Superior temporal gyrus (tissue), 1 donor: ENCODE measurements at regions not wholly inside any gene's neighbourhood (a gene's known extent, or its start where the extent isn't known, plus 50 kb on each side); places are given as distances from the start of the nearest gene placed in this dataset.
"Not testable (repeated sequence)": the region's sequence is repeated elsewhere in the genome, so short reads cannot be mapped to it uniquely, and the experiment has no call there.

Experiments used
- DNase-seq: peaks from one replicate; pipeline ENCODE4 v3.0.0-alpha.2; 2016; ENCODE audit errors: extremely low spot score

DNA sequence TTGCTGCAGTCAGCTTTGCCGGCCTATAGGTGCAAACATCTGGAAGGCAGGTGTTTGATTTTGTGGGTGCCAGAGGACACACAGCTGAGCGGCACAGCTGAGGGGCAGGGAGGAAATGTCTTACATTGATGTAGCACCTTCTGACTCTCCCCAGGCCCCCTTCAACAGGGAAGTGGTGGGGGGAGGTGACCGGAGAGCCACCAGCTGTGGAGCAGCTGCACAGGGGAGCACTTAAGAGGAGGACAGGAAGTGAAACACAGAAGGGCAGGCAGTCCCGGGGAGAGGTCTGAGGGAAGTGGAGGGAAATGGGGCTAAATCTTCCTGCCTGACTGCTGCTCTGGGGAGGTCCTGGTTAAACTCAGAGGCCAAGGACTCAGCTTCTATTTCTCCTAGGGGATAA is 409.1 kb downstream of the TNS1 start:
- DNase-seq: no peak

GRCh38 chr2:217588266-217588665 is 414.5 kb downstream of the TNS1 start:
- DNase-seq: no peak

- no peak for DNase-seq
Measured at GRCh38 chr2:217585362-217585761, 417.4 kb downstream of the TNS1 start.

DNA sequence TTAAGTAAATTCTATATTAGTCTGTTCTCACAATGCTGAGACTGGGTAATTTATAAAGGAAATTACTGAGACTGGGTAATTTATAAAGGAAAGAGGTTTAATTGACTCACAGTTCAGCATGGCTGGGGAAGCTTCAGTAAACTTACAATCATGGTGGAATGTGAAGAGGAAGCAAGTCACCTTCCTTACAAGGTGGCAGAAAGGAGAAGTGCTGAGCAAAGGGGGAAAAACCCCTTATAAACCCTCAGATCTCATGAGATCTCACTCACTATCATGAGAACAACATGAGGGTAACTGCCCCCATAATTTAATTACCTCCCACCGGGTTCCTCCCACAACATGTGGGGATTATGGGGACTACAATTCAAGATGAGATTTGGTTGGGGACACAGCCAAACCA is 422.4 kb downstream of the TNS1 start:
- DNase-seq: not testable (repeated sequence)

DNA sequence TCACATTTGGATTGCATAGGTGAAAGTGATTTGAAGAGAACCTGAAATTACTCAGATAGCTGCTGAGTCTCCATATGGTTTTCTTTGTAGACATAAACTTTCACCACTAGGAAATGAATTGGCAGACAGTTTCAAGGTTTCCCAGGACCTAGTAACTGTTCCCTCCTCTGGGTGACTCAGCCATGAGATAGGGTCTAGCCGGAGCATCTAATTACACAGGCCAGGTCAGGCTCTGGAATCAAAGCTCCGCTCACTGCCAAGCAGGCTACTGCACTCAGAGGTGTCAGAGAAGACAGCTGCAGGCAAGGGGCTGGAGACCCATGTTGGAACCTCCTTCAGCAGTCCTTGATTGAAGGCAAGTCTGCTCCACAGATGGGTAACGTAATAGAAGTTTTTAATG is 429.2 kb downstream of the TNS1 start:
- no peak for DNase-seq

- no peak for DNase-seq
Measured at GRCh38 chr2:217570394-217570793, 432.4 kb downstream of the TNS1 start.

- no peak for DNase-seq
Measured at GRCh38 chr2:217568289-217568971, 434.4 kb downstream of the TNS1 start.

- no peak for DNase-seq
Measured at GRCh38 chr2:217563565-217563964, 439.2 kb downstream of the TNS1 start.

GRCh38 chr2:217562871-217563480 is 439.8 kb downstream of the TNS1 start:
- DNase-seq: no peak

DNA sequence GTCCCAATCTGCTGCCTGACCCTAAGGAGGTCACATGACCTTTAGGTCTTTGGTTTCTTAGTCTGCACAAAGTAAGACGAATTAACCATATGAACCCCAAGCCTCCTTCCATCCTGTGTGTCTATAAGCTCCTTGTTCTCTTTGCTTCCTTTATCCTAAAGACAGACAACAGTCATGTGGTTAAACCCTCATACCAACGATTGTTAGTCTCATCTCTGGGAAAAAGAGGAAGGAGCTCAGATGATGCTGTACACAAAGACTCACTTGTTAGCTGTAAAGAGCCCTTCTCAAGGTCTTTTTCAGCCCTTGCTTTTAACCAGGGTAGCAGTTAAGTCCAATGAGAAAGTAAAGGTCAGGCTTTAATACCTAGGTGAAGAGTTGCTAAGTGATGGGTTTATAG is 443.7 kb downstream of the TNS1 start:
- no peak for DNase-seq

DNA sequence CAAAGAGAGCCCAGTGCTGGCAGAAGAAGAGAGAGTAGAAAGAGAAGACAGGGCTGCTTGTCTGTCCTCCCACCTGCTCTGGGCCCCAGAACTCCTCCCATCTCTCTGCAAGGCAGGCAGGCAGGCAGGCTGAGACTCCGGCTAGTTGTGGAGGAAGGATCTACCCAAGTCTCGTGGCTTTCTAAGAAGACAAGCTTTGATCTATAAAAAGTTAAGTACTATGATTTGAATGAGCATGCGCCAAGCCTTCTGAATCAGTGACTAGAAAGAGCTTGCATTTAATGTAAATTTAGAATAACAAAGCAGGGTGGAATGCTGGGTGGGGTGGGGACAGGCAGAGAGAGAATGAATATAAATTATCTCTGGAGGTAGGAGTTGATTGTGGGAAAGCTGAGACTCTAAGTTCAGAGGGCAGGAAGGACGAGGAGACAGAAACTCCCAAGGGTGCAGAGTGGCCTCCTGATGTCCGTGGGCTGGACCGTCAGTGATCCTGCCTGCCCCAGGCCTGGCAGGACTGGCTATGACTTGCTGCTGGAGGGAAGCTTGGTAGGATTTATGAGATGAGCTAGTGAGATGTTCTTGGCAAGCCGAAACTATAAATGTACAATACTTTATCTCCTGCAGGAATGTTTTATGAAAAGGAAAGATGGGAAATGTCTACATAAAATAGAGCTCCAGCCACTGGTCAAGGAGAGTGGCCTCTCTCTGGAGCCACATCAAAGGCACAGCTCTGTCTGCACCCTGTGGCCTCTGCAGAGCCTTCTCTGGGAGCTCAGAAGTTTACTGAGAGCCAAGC is 447.5 kb downstream of the TNS1 start:
- DNase-seq: no peak

DNA sequence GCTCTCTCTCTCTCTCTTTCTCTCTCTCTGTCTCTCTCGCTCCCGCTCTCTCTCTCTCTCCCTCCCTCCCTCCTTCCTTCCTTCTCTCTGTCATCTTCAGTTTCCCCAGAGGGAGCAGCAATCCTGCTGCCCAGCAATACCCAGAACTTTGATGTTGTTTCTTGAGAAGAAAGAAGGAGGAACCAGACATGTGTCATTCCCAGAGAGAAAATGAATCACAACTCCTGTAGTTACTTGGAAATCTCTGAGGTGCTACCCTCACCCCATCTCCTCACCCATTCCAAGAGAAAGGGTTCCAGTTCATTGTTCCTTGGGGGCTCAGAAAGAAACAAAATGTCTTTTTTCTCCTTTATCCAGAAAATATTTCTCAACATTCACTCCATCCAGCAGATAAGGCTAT is 449.1 kb downstream of the TNS1 start:
- DNase-seq: no peak

DNA sequence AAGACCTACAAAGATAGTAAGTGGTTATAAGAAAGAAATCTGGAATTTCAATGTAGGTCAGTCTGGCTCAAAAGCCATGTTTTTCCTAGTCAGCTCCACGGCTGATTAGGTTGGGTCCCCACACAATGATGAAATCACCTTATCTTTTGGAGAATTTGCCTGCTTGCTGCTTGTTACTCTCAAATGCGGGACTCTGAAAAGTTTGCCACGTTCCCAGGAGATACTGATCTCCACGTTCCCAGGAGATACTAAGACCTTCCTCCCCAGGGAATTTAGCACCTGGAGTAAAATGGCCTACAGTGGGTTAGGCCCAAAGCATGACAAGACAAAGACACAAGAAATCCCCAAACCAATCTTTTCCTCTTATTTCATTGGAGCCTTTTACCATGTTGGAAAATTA is 449.6 kb downstream of the TNS1 start:
- DNase-seq: no peak

- DNase-seq: no peak
Measured at GRCh38 chr2:217552081-217552480, 450.7 kb downstream of the TNS1 start.

DNA sequence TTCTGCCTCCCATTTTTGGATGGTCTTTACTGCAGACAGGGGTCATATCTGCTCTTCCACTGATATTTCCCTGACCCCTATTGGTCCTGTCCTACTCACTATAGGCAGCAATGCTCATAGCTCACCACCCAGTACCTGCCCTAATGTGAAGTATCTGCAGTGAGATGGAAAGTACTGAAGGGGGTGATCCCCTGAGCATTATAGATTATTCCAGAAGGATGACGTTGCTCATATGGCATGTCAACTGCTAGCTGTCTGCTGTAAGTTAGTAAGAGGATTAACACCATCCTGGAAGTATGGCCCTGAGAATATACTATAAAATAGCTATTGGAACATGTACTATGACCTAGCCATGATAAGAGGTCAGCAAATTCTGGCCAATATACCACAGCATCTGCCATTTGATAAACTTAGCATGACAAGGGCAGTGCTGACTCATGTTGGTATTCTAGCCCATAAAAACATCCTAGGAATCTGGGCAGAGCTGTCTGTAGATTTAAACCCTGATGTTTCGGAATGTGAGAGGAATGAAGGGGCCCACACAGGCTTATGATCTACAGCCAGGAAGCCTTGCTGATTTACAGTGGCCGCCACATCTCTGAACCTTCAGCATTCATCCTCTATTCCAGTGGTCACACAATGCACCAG is 451.4 kb downstream of the TNS1 start:
- no peak for DNase-seq

DNA sequence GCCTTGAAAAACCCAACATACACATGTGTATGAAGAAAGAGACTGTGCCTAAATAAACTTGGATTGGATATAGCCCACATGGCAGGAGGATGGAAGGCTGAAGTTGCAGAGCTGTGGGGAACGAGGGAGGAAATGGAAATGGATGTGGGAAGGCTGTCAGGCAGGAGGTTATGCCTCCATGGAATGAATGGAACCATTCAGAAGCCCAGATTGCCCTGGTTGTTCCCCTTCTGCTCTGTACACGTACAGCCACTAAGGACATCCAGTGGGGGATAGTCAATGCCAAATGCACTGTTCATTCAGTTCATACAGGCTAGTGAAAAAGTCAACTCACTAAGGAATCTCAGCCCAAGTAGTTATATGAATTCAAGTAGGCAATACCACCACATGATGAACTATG is 463.7 kb downstream of the TNS1 start:
- no peak for DNase-seq

GRCh38 chr2:217538719-217539118 is 464.1 kb downstream of the TNS1 start:
- no peak for DNase-seq

DNA sequence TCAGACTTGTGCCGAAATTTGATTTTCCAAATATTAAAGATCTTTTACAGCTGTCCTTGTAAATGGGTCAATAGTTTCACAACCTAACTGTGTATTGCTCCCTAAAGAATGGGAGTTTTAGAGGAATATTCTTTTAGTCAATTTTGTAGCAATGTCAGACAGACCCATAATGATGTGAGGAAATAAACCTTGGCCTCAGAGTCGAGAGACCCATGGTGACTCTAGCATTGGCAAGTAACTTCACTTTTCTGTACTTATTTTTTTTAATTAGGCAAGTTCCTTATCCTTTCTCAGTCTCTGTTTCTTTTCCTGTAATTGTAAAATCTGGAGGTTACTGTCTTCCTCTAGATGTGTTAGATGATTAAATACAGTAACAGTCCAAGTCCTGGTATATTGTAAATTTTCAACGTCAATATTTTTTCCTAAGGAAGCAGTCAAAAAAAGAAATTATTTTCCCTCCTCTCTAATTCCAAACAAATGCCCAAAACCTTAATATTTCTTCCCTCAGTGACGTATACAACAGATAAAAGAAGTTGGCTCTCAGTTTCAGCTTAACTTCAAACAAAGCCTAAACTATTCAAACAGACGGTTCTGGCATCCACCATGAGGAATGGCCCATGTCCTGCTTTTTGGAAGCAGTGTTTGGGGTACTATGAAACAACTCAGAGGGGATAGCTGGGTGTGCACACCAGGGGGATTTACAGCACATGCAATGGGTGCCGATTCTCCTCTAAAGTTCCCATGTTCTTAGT is 466.7 kb downstream of the TNS1 start:
- no peak for DNase-seq

DNA sequence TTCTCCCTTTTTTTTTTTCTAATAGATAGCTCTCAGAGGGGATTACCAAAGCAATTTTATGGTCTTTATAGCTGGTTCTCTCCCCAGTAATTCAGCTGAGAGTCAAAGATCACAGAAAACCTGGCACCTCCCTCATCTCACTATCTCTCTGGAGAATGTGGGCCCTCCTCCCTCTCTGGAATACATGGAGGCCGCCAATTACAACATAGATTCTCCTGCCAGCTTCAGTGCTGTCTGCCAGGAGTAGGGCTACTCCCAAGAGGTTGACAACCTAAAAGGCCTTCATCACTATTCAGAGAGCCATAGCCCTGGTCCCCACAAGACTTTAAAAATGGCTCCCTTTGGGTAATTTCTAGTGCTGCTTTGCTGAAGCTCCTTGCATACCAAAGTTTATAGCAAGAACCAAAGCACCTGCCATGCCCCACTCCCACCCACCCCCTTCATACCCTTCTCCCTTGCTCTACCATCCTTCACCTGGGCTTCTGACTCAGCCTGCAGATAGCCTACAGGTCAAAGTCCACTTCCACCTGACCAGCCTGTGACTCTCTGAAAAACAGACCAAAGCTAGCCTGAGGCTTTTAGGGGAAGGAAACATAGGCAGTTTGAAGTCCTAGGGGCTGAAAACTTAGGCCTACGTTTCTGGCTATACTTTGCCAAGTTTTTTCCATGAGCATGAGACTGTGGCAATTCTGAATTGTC is 472.3 kb downstream of the TNS1 start:
- no peak for DNase-seq

- no peak for DNase-seq
Measured at GRCh38 chr2:217529271-217529670, 473.5 kb downstream of the TNS1 start.

- DNase-seq: no peak
Measured at GRCh38 chr2:217527590-217528202, 475.1 kb downstream of the TNS1 start.
